NCI-H1417 (cell line): ENCODE measurements at regions not wholly inside any gene's neighbourhood (a gene's known extent, or its start where the extent isn't known, plus 50 kb on each side); places are given as distances from the start of the nearest gene placed in this dataset.

Source experiments
- DNase-seq, 3 experiments: peaks; one replicate each; lab custom pipeline; 2025; lab: John Stamatoyannopoulos, UW

GRCh38 chr14:89015016-89015415 is 190.6 kb downstream of the TTC8 start:
- peak in 1 of 3 experiments; percentile 62 for DNase-seq

GRCh38 chr14:89017417-89017816 is 193.0 kb downstream of the TTC8 start:
- no peak for DNase-seq

- DNase-seq: no peak
Measured at GRCh38 chr14:89022274-89022673, 197.8 kb downstream of the TTC8 start.

- DNase-seq: no peak
Measured at GRCh38 chr14:89024691-89025090, 200.2 kb downstream of the TTC8 start.

GRCh38 chr14:89025561-89026236 is 201.2 kb downstream of the TTC8 start:
- no peak for DNase-seq

GRCh38 chr14:89027097-89027740 is 202.8 kb downstream of the TTC8 start:
- DNase-seq: peak; percentile 58 to 61 (median 59)

GRCh38 chr14:89028462-89029134 is 204.1 kb downstream of the TTC8 start:
- DNase-seq: no peak

- peak in 1 of 3 experiments; percentile 28 for DNase-seq
Measured at GRCh38 chr14:89029961-89030694, 205.7 kb downstream of the TTC8 start.

- DNase-seq: no peak
Measured at GRCh38 chr14:89030921-89031320, 206.5 kb downstream of the TTC8 start.

- no peak for DNase-seq
Measured at GRCh38 chr14:89032086-89032649, 207.7 kb downstream of the TTC8 start.

GRCh38 chr14:89033756-89034155 is 209.3 kb downstream of the TTC8 start:
- DNase-seq: peak in 2 of 3 experiments; percentile 48 to 85

GRCh38 chr14:89036371-89036770 is 211.9 kb downstream of the TTC8 start:
- DNase-seq: no peak

GRCh38 chr14:89037065-89037464 is 212.6 kb downstream of the TTC8 start:
- DNase-seq: no peak

GRCh38 chr14:89040080-89040459 is 215.6 kb downstream of the TTC8 start:
- no peak for DNase-seq

- DNase-seq: peak; percentile 85 to 95 (median 94)
Measured at GRCh38 chr14:89040460-89041256, 216.2 kb downstream of the TTC8 start.

GRCh38 chr14:89041257-89041582 is 216.8 kb downstream of the TTC8 start:
- peak in 2 of 3 experiments; percentile 83 to 93 for DNase-seq

- DNase-seq: no peak
Measured at GRCh38 chr14:89042021-89042420, 217.6 kb downstream of the TTC8 start.

- no peak for DNase-seq
Measured at GRCh38 chr14:89053303-89053702, 228.9 kb downstream of the TTC8 start.

- no peak for DNase-seq
Measured at GRCh38 chr14:89056394-89056793, 231.9 kb downstream of the TTC8 start.

GRCh38 chr14:89058697-89059096 is 234.2 kb downstream of the TTC8 start:
- no peak for DNase-seq

GRCh38 chr14:89060191-89060590 is 235.7 kb downstream of the TTC8 start:
- no peak for DNase-seq
